WTC11 (cell line): ENCODE measurements at regions not wholly inside any gene's neighbourhood (a gene's known extent, or its start where the extent isn't known, plus 50 kb on each side); places are given as distances from the start of the nearest gene placed in this dataset.

Experiments used
- ATAC-seq: fragments of 200-7000 bp; cut with Tn5 transposase; 2 replicates; pipeline ENCODE4 v1.10.0; 2021; ENCODE audit warnings: mild to moderate bottlenecking, moderate library complexity
- CTCF ChIA-PET: fragments of 300-600 bp; sonication (Branson Sonifier 250); formaldehyde crosslinking; loops from one replicate; lab custom pipeline; 2021; ENCODE audit warnings: antibody characterized with exemption; lab: Charles Lee
- POLR2A ChIA-PET: fragments of 350-600 bp; sonication (Branson Sonifier 250); formaldehyde crosslinking; loops from one replicate; lab custom pipeline; 2021; ENCODE audit warnings: antibody characterized with exemption; lab: Charles Lee
- DNase-seq: peaks from one replicate; pipeline ENCODE4 v3.0.0; 2021; ENCODE audit warnings: low spot score
- H3K27ac Mint-ChIP-seq: 2 replicates; pipeline ENCODE4 v1.8.0; 2021; ENCODE audit warnings: mixed read lengths
- H3K27me3 Mint-ChIP-seq: 2 replicates; pipeline ENCODE4 v1.8.0; 2021; ENCODE audit warnings: low read depth, mild to moderate bottlenecking, moderate library complexity, mixed read lengths
- H3K36me3 Mint-ChIP-seq: 2 replicates; pipeline ENCODE4 v1.8.0; 2021; ENCODE audit warnings: mixed read lengths
- H3K4me1 Mint-ChIP-seq: 2 replicates; pipeline ENCODE4 v1.8.0; 2022; ENCODE audit warnings: mixed read lengths
- H3K4me3 Mint-ChIP-seq: 2 replicates; pipeline ENCODE4 v1.8.0; 2021; ENCODE audit warnings: mild to moderate bottlenecking, moderate library complexity, mixed read lengths
- H3K9me3 Mint-ChIP-seq: 2 replicates; pipeline ENCODE4 v1.8.0; 2021; ENCODE audit warnings: mixed read lengths
- AR ChIP-seq: fragments of 250-450 bp; sonication (Bioruptor Pico); IDR thresholded peaks from 2 replicates; pipeline ENCODE4 v1.9.0; 2021; ENCODE audit warnings: mild to moderate bottlenecking
- CREB1 ChIP-seq: sonication (generic); formaldehyde crosslinking; IDR thresholded peaks from 2 replicates; pipeline ENCODE4 v1.8.0; 2023; ENCODE audit warnings: mild to moderate bottlenecking, missing genetic modification reagents
- CREM ChIP-seq: sonication (generic); formaldehyde crosslinking; IDR thresholded peaks from 2 replicates; pipeline ENCODE4 v1.8.1; 2022; ENCODE audit warnings: mild to moderate bottlenecking, missing genetic modification reagents, moderate library complexity
- ERG ChIP-seq: fragments of 250-450 bp; sonication (Bioruptor Pico); IDR thresholded peaks from 2 replicates; pipeline ENCODE4 v1.8.0; 2021; ENCODE audit warnings: mild to moderate bottlenecking
- ESRRA ChIP-seq: sonication (generic); formaldehyde crosslinking; IDR thresholded peaks from 2 replicates; pipeline ENCODE4 v1.8.1; 2022; ENCODE audit warnings: mild to moderate bottlenecking, missing genetic modification reagents, borderline replicate concordance
- FOXP1 ChIP-seq: sonication (generic); formaldehyde crosslinking; IDR thresholded peaks from 2 replicates; pipeline ENCODE4 v1.8.0; 2022; ENCODE audit warnings: missing genetic modification reagents, mild to moderate bottlenecking, moderate library complexity, borderline replicate concordance
- IRF2 ChIP-seq: sonication (generic); formaldehyde crosslinking; IDR thresholded peaks from 2 replicates; pipeline ENCODE4 v1.8.0; 2022; ENCODE audit warnings: low read depth, missing genetic modification reagents, borderline replicate concordance
- NR2C2 ChIP-seq: sonication (generic); formaldehyde crosslinking; IDR thresholded peaks from 2 replicates; pipeline ENCODE4 v1.8.0; 2022; ENCODE audit warnings: mild to moderate bottlenecking, missing genetic modification reagents
- NR3C1 ChIP-seq: sonication (generic); formaldehyde crosslinking; conservative IDR thresholded peaks from 2 replicates; pipeline ENCODE4 v1.8.1; 2023; ENCODE audit warnings: low read depth, mild to moderate bottlenecking, missing genetic modification reagents
- PRRX2 ChIP-seq: fragments of 250-450 bp; sonication (Bioruptor Pico); IDR thresholded peaks from 2 replicates; pipeline ENCODE4 v1.8.0; 2021; ENCODE audit warnings: mild to moderate bottlenecking
- RELA ChIP-seq: sonication (generic); formaldehyde crosslinking; IDR thresholded peaks from 2 replicates; pipeline ENCODE4 v1.8.1; 2022; ENCODE audit warnings: missing genetic modification reagents, mild to moderate bottlenecking, borderline replicate concordance
- SMAD3 ChIP-seq: sonication (generic); formaldehyde crosslinking; IDR thresholded peaks from 2 replicates; pipeline ENCODE4 v1.8.0; 2022; ENCODE audit warnings: missing genetic modification reagents, mild to moderate bottlenecking, borderline replicate concordance
- TCF7 ChIP-seq: sonication (generic); formaldehyde crosslinking; IDR thresholded peaks from 2 replicates; pipeline ENCODE4 v1.8.0; 2022; ENCODE audit warnings: mild to moderate bottlenecking, low read depth, missing genetic modification reagents, moderate library complexity
- ZNF219 ChIP-seq: sonication (generic); formaldehyde crosslinking; IDR thresholded peaks from 2 replicates; pipeline ENCODE4 v1.8.0; 2023; ENCODE audit warnings: missing genetic modification reagents, mild to moderate bottlenecking, borderline replicate concordance
- ZNF263 ChIP-seq: sonication (generic); formaldehyde crosslinking; IDR thresholded peaks from 2 replicates; pipeline ENCODE4 v1.8.1; 2022; ENCODE audit warnings: low read depth, mild to moderate bottlenecking, moderate library complexity, missing genetic modification reagents
- ZNF281 ChIP-seq: sonication (generic); formaldehyde crosslinking; IDR thresholded peaks from 2 replicates; pipeline ENCODE4 v1.8.0; 2023; ENCODE audit warnings: mild to moderate bottlenecking, missing genetic modification reagents
- ZNF396 ChIP-seq: fragments of 250-450 bp; sonication (Bioruptor Pico); IDR thresholded peaks from 2 replicates; pipeline ENCODE4 v1.8.0; 2021; ENCODE audit warnings: mild to moderate bottlenecking, moderate library complexity, borderline replicate concordance
- ZSCAN18 ChIP-seq: fragments of 250-450 bp; sonication (Bioruptor Pico); IDR thresholded peaks from 2 replicates; pipeline ENCODE4 v2.1.2; 2022; ENCODE audit warnings: mild to moderate bottlenecking, moderate library complexity
- TF ChIP-seq, protein P1 (sequence below): sonication (generic); formaldehyde crosslinking; conservative IDR thresholded peaks from 2 replicates; pipeline ENCODE4 v1.8.1; 2023; ENCODE audit warnings: mild to moderate bottlenecking, low read depth, missing genetic modification reagents, moderate library complexity
- TF ChIP-seq, protein P2 (sequence below): sonication (generic); formaldehyde crosslinking; IDR thresholded peaks from 2 replicates; pipeline ENCODE4 v1.8.0; 2022; ENCODE audit warnings: mild to moderate bottlenecking, missing genetic modification reagents
- TF ChIP-seq, protein P3 (sequence below): sonication (generic); formaldehyde crosslinking; conservative IDR thresholded peaks from 2 replicates; pipeline ENCODE4 v1.8.1; 2022; ENCODE audit warnings: mild to moderate bottlenecking, missing genetic modification reagents
- TF ChIP-seq, protein P4 (sequence below): sonication (generic); formaldehyde crosslinking; IDR thresholded peaks from 2 replicates; pipeline ENCODE4 v1.8.1; 2022; ENCODE audit warnings: low read depth, mild to moderate bottlenecking, moderate library complexity, missing genetic modification reagents, borderline replicate concordance

DNA sequence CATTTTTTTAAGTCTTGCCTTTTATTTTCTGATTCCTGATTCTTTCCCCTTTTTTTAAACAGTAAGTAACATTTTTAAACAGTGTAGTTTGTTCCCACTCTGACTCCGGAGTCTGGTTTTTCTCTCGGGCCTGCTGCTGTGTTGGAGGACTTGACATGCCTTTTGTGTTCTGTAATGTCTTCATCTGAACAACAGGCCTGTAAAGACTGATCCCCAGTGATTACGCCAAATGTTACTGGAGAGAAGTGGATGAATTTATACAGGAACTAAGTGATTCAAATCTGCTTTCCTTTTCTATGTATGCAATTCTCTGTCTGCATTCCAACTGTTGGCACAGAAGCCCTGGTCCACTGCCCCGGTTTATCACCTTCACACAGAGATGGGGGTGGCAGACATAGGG, 54.3 kb upstream of the RMDN2 start:
- DNase-seq (no peak), ATAC-seq (no peak)
- ChIA-PET POLR2A (no interaction called here), CTCF (interaction anchor here (0.7 kb wide), 1 partner anchor 455 kb away, joined by 4 read pairs; no protein-coding TSS in a partner anchor)
- H3K4me1 Mint-ChIP-seq: peaks cover 46% of the 10 kb centered on the region
- no peak overlapping the region for H3K4me3 Mint-ChIP-seq
- H3K36me3 Mint-ChIP-seq: no peaks in the 10 kb centered on the region
- TF ChIP-seq ZNF263: no peak
- TF ChIP-seq, protein P1, sequence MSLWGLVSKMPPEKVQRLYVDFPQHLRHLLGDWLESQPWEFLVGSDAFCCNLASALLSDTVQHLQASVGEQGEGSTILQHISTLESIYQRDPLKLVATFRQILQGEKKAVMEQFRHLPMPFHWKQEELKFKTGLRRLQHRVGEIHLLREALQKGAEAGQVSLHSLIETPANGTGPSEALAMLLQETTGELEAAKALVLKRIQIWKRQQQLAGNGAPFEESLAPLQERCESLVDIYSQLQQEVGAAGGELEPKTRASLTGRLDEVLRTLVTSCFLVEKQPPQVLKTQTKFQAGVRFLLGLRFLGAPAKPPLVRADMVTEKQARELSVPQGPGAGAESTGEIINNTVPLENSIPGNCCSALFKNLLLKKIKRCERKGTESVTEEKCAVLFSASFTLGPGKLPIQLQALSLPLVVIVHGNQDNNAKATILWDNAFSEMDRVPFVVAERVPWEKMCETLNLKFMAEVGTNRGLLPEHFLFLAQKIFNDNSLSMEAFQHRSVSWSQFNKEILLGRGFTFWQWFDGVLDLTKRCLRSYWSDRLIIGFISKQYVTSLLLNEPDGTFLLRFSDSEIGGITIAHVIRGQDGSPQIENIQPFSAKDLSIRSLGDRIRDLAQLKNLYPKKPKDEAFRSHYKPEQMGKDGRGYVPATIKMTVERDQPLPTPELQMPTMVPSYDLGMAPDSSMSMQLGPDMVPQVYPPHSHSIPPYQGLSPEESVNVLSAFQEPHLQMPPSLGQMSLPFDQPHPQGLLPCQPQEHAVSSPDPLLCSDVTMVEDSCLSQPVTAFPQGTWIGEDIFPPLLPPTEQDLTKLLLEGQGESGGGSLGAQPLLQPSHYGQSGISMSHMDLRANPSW: no peak
- TF ChIP-seq AR (CRISPR knock-in tag): no peak
- TF ChIP-seq ZNF396 (CRISPR knock-in tag): no peak
- TF ChIP-seq TCF7 (CRISPR knock-in tag): no peak
- TF ChIP-seq NR3C1: no peak
- TF ChIP-seq RELA (CRISPR knock-in tag): no peak
- no peak for TF ChIP-seq ZNF281 (CRISPR knock-in tag)
- TF ChIP-seq PRRX2: no peak
- TF ChIP-seq ESRRA (CRISPR knock-in tag): no peak
- no peak for TF ChIP-seq SMAD3
- no peak for TF ChIP-seq CREM
- no peak for TF ChIP-seq ERG (CRISPR knock-in tag)
- TF ChIP-seq NR2C2 (CRISPR knock-in tag): no peak
- TF ChIP-seq, protein P2, sequence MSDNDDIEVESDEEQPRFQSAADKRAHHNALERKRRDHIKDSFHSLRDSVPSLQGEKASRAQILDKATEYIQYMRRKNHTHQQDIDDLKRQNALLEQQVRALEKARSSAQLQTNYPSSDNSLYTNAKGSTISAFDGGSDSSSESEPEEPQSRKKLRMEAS (CRISPR knock-in tag): no peak
- no peaks in the 10 kb centered on the region for H3K9me3 Mint-ChIP-seq
- no peak overlapping the region for H3K27ac Mint-ChIP-seq
- peaks cover 8% of the 10 kb centered on the region; the same call in 1 of the 2 replicates for H3K27me3 Mint-ChIP-seq

DNA sequence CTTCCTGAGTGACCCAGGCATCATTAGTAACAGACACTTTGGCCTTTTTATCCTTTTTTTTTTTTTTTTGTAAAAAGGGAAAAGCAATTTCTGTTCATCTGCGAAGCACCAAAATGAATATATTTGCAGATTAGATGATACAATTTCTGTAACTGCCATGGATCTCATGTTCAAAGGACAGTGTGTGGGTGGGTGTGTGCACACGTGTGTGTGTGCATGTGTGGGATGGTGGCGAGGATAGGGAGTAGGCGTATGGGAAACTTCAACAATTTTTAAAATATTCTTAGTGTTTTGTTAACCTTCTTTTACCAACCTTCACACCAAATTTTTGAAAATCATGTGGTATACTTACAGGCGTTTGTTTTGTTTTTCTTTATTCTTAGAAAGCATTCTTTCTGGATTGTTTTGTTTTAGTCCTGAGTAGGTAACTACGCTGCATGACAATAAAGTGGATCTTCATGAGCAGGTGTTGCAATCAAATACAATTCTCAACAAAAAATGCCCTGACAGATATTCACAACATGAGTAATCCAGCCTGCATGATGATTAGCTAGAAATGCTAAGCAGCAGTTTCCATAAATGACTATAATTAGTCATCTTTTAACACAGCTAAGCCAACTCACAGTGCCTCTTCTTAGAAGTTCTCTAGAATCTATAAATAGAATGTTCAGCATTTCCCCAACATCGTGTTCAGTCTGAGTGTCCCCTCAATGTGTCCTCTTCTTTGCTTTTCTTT, 53.5 kb upstream of the RMDN2 start:
- Mint-ChIP-seq H3K4me1 (peaks cover 50% of the 10 kb centered on the region), H3K36me3 (no peaks in the 10 kb centered on the region), H3K27ac (no peak overlapping the region), H3K4me3 (no peak overlapping the region), H3K9me3 (no peaks in the 10 kb centered on the region), H3K27me3 (peaks cover 8% of the 10 kb centered on the region; the same call in 1 of the 2 replicates)
- no peak for DNase-seq
- CTCF ChIA-PET: interaction anchor here (0.7 kb wide), 1 partner anchor 456 kb away, joined by 4 read pairs; no protein-coding TSS in a partner anchor
- POLR2A ChIA-PET: no interaction called here
- no peak for ATAC-seq
- TF ChIP-seq, protein P3, sequence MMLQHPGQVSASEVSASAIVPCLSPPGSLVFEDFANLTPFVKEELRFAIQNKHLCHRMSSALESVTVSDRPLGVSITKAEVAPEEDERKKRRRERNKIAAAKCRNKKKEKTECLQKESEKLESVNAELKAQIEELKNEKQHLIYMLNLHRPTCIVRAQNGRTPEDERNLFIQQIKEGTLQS: no peak
- TF ChIP-seq CREB1 (CRISPR knock-in tag) (no peak), IRF2 (CRISPR knock-in tag) (no peak), ZNF219 (no peak), ZSCAN18 (no peak), FOXP1 (CRISPR knock-in tag) (no peak), TCF7 (CRISPR knock-in tag) (no peak), RELA (CRISPR knock-in tag) (no peak)
- TF ChIP-seq, protein P4, sequence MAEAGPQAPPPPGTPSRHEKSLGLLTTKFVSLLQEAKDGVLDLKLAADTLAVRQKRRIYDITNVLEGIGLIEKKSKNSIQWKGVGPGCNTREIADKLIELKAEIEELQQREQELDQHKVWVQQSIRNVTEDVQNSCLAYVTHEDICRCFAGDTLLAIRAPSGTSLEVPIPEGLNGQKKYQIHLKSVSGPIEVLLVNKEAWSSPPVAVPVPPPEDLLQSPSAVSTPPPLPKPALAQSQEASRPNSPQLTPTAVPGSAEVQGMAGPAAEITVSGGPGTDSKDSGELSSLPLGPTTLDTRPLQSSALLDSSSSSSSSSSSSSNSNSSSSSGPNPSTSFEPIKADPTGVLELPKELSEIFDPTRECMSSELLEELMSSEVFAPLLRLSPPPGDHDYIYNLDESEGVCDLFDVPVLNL (CRISPR knock-in tag): no peak
